H1 (cell line): ENCODE measurements at regions not wholly inside any gene's neighbourhood (a gene's known extent, or its start where the extent isn't known, plus 50 kb on each side); places are given as distances from the start of the nearest gene placed in this dataset.

Source experiments
- BCL11A ChIP-seq, 2 experiments: IDR thresholded peaks; one replicate each; pipeline ENCODE4 v1.6.1; 2011; ENCODE audit warnings: low read depth in 2 of 2, low read length in 2 of 2, mild to moderate bottlenecking in 2 of 2
- CHD7 ChIP-seq: fragments of 300-600 bp; sonication (generic); IDR thresholded peaks from 2 replicates; pipeline ENCODE4 v1.7.1; 2012; ENCODE audit warnings: low read length, moderate library complexity, mild to moderate bottlenecking, inconsistent platforms; ENCODE audit not compliant: insufficient replicate concordance
- CTCF ChIP-seq, 3 experiments: IDR thresholded peaks; 1 replicate in 2 of 3; 2 replicates in 1 of 3; pipeline versions ENCODE4 v1.5.1 to v1.6.1; 2011; ENCODE audit warnings: low read length in 3 of 3, mild to moderate bottlenecking in 3 of 3, inconsistent platforms in 2 of 3, low read depth in 1 of 3, moderate library complexity in 1 of 3; ENCODE audit not compliant: insufficient read depth in 1 of 3; ENCODE audit errors: control extremely low read depth in 1 of 3
- SP1 ChIP-seq: IDR thresholded peaks from 2 replicates; pipeline ENCODE4 v1.6.1; 2011; ENCODE audit warnings: low read depth, low read length

- TF ChIP-seq CTCF (IDR thresholded peaks at IDR 0.05; ENCODE audit: control extremely low read depth in 1 of 3, insufficient read depth in 1 of 3, low read depth in 1 of 3, low read length in 3 of 3) (no peak), SP1 (no peak), BCL11A (IDR thresholded peaks at IDR 0.05; ENCODE audit: low read depth in 2 of 2, low read length in 2 of 2) (no peak), CHD7 (no peak)
Observed at GRCh38 chr2:4938206-4938605, 754.0 kb upstream of the SOX11 start (continued).
